CD4-positive, alpha-beta T cell treated with Interleukin-10 for 1 hour (primary cell): ENCODE measurements at regions not wholly inside any gene's neighbourhood (a gene's known extent, or its start where the extent isn't known, plus 50 kb on each side); places are given as distances from the start of the nearest gene placed in this dataset.

Experiments
- DNase-seq: peaks from one replicate; pipeline ENCODE4 v3.0.0-alpha.2; 2020

- no peak for DNase-seq
These were observed 496.3 kb downstream of the CDH26 start for GRCh38 chr20:60454491-60454890.

- DNase-seq, result no peak
These were observed 497.0 kb downstream of the CDH26 start for GRCh38 chr20:60455272-60455671.

- no peak for DNase-seq
These were observed 501.0 kb downstream of the CDH26 start for GRCh38 chr20:60459212-60459611.

- no peak for DNase-seq
These were observed 503.8 kb downstream of the CDH26 start for GRCh38 chr20:60461993-60462392.

GRCh38 chr20:60463798-60464197 is 505.6 kb downstream of the CDH26 start:
- DNase-seq, result no peak

- no peak for DNase-seq
These were observed 507.2 kb downstream of the CDH26 start for GRCh38 chr20:60465439-60465838.

GRCh38 chr20:60465993-60466686 is 507.9 kb downstream of the CDH26 start:
- DNase-seq, result no peak

- no peak for DNase-seq
These were observed 508.4 kb downstream of the CDH26 start for GRCh38 chr20:60466687-60467022.

- DNase-seq, result no peak
These were observed 508.9 kb downstream of the CDH26 start for GRCh38 chr20:60467078-60467477.

- DNase-seq, result no peak
These were observed 509.5 kb downstream of the CDH26 start for GRCh38 chr20:60467771-60468170.

- DNase-seq, result no peak
These were observed 511.6 kb downstream of the CDH26 start for GRCh38 chr20:60469829-60470228.

- DNase-seq, result no peak
These were observed 512.1 kb downstream of the CDH26 start for GRCh38 chr20:60470366-60470765.

GRCh38 chr20:60473211-60473610 is 515.0 kb downstream of the CDH26 start:
- no peak for DNase-seq

GRCh38 chr20:60474385-60474910 is 516.2 kb downstream of the CDH26 start:
- no peak for DNase-seq

- DNase-seq, result no peak
These were observed 517.8 kb downstream of the CDH26 start for GRCh38 chr20:60476045-60476444.

GRCh38 chr20:60477958-60478357 is 519.7 kb downstream of the CDH26 start:
- DNase-seq, result no peak

GRCh38 chr20:60478533-60478932 is 520.3 kb downstream of the CDH26 start:
- DNase-seq, result no peak

GRCh38 chr20:60480950-60481742 is 522.9 kb downstream of the CDH26 start:
- DNase-seq, result no peak

GRCh38 chr20:60481743-60482133 is 523.5 kb downstream of the CDH26 start:
- DNase-seq, result no peak

- no peak for DNase-seq
These were observed 524.2 kb downstream of the CDH26 start for GRCh38 chr20:60482221-60483008.

GRCh38 chr20:60483371-60483770 is 525.1 kb downstream of the CDH26 start:
- no peak for DNase-seq

- no peak for DNase-seq
These were observed 526.1 kb downstream of the CDH26 start for GRCh38 chr20:60484316-60484715.

- DNase-seq, result no peak
These were observed 527.0 kb downstream of the CDH26 start for GRCh38 chr20:60485012-60485760.
